ENCODE measurements at regions not wholly inside any gene's neighbourhood (a gene's known extent, or its start where the extent isn't known, plus 50 kb on each side); places are given as distances from the start of the nearest gene placed in this dataset.

GRCh38 chr12:111030800-111031199 lies 110.4 kb upstream of the MYL2 start:
- H3K27ac Mint-ChIP-seq = no peak overlapping the region
- no peak overlapping the region for H3K4me3 Mint-ChIP-seq
- peaks cover 76% of the 10 kb centered on the region for H3K27me3 Mint-ChIP-seq
- peaks cover 9% of the 10 kb centered on the region for H3K4me1 Mint-ChIP-seq
- CTCF ChIA-PET = interaction anchor here (1.9 kb wide), 1 partner anchor 241 kb away, joined by 4 read pairs; no protein-coding TSS in a partner anchor
- no peaks in the 10 kb centered on the region for H3K36me3 Mint-ChIP-seq
- no peaks in the 10 kb centered on the region for H3K9me3 Mint-ChIP-seq (ENCODE audit: low read depth)
- ATAC-seq = no peak
- no peak for DNase-seq

GRCh38 chr12:111029732-111030131 lies 109.4 kb upstream of the MYL2 start:
- H3K9me3 Mint-ChIP-seq (ENCODE audit: low read depth) = no peaks in the 10 kb centered on the region
- no peaks in the 10 kb centered on the region for H3K36me3 Mint-ChIP-seq
- no peak overlapping the region for H3K4me3 Mint-ChIP-seq
- ATAC-seq = no peak
- peaks cover 69% of the 10 kb centered on the region for H3K27me3 Mint-ChIP-seq
- no peak overlapping the region for H3K27ac Mint-ChIP-seq
- no peaks in the 10 kb centered on the region for H3K4me1 Mint-ChIP-seq
- DNase-seq = no peak
- CTCF ChIA-PET = interaction anchor here (1.9 kb wide), 1 partner anchor 242 kb away, joined by 4 read pairs; no protein-coding TSS in a partner anchor

DNA sequence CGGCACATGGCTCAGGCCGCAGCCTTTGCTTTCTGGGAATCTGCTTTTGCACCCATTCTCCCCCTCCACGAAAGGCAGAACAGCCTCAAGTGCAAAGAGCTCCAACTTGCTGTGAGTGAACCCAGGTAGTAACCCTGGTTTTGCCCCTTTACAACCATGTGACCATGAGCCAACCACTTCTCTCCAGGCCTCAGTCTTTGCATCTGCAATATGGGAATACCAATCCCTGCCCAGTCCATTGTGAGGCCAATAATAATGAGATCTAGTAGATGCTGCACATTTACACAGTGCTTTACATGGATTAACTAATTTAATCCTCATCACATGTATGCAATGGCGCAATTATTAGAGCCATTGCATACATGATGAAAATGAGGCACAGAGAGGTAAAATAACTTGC lies 108.9 kb upstream of the MYL2 start:
- Mint-ChIP-seq H3K36me3 (no peaks in the 10 kb centered on the region), H3K4me3 (no peak overlapping the region), H3K4me1 (no peaks in the 10 kb centered on the region), H3K27ac (no peak overlapping the region), H3K9me3 (ENCODE audit: low read depth) (no peaks in the 10 kb centered on the region), H3K27me3 (peaks cover 73% of the 10 kb centered on the region)
- DNase-seq (no peak), ATAC-seq (no peak)
- CTCF ChIA-PET = interaction anchor here (1.9 kb wide), 1 partner anchor 243 kb away, joined by 4 read pairs; no protein-coding TSS in a partner anchor

DNA sequence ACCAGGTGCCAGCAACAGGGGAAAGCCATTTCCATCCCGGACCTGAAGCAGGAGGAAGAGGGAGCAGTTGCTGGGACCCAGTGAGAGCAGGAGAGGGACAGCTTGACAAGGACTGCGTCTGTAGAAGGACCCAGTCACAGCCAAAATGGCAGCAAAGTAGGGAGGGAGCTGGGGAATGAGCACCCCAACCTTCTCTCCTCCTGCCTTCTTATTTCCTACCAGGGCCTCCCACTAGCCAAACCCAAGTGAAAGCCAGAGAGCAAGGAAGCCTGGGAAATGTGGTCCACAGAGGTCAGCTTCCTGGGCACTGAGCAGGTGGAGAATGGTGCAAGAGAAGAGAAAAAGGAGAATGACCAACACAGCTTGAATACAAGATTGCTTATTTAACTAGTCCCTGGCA lies 108.5 kb upstream of the MYL2 start:
- DNase-seq (no peak), ATAC-seq (no peak)
- H3K27me3 Mint-ChIP-seq = peaks cover 76% of the 10 kb centered on the region
- H3K4me1 Mint-ChIP-seq = no peaks in the 10 kb centered on the region
- no peaks in the 10 kb centered on the region for H3K36me3 Mint-ChIP-seq
- no peak overlapping the region for H3K27ac Mint-ChIP-seq
- no peak overlapping the region for H3K4me3 Mint-ChIP-seq
- no peaks in the 10 kb centered on the region for H3K9me3 Mint-ChIP-seq (ENCODE audit: low read depth)
- CTCF ChIA-PET = interaction anchor here (1.9 kb wide), 1 partner anchor 243 kb away, joined by 4 read pairs; no protein-coding TSS in a partner anchor

GRCh38 chr12:111027431-111027830 lies 107.1 kb upstream of the MYL2 start:
- CTCF ChIA-PET = interaction anchor here (1.6 kb wide), 1 partner anchor 147 kb away, joined by 4 read pairs; no protein-coding TSS in a partner anchor
- no peaks in the 10 kb centered on the region for H3K36me3 Mint-ChIP-seq
- H3K4me1 Mint-ChIP-seq = no peaks in the 10 kb centered on the region
- no peak overlapping the region for H3K4me3 Mint-ChIP-seq
- ATAC-seq (no peak), DNase-seq (no peak)
- H3K27ac Mint-ChIP-seq = no peak overlapping the region
- H3K27me3 Mint-ChIP-seq = peaks cover 66% of the 10 kb centered on the region
- no peaks in the 10 kb centered on the region for H3K9me3 Mint-ChIP-seq (ENCODE audit: low read depth)

DNA sequence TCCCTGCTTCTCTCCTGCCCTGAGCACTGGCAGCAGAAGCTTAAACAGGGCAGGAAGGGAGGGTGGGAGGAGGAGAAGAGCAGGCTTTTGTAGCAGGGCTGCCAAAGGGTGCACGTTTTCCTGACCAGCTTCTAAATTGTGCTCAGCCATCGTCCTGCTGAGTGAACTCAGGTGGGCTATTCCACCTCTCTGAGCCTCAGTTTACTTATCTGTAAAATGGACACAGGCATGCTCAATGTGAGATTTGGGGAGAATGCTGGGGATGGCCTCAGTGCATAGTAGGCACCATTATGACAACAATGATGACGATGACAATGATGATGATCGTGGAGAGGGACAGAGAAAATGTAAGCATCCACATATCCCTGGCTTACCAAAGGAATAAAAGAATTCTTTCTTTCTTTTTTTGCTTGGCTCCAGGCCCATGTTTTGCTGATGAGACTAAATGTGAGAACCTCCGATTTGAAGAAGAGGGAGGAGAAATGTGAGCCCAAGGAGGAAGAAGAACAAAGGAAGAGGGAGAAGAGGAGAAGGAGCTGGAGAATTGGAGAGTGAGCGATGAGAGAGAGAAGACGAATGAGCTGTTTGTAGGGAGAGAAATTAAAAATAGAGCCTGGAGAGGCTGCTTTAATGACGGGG lies 105.5 kb upstream of the MYL2 start:
- Mint-ChIP-seq H3K27ac (no peak overlapping the region), H3K36me3 (no peaks in the 10 kb centered on the region), H3K9me3 (ENCODE audit: low read depth) (no peaks in the 10 kb centered on the region), H3K4me1 (no peaks in the 10 kb centered on the region), H3K4me3 (no peak overlapping the region), H3K27me3 (peaks cover 51% of the 10 kb centered on the region)
- no peak for ATAC-seq
- no peak for DNase-seq
- CTCF ChIA-PET = interaction anchor here (1.6 kb wide), 1 partner anchor 148 kb away, joined by 4 read pairs; no protein-coding TSS in a partner anchor

DNA sequence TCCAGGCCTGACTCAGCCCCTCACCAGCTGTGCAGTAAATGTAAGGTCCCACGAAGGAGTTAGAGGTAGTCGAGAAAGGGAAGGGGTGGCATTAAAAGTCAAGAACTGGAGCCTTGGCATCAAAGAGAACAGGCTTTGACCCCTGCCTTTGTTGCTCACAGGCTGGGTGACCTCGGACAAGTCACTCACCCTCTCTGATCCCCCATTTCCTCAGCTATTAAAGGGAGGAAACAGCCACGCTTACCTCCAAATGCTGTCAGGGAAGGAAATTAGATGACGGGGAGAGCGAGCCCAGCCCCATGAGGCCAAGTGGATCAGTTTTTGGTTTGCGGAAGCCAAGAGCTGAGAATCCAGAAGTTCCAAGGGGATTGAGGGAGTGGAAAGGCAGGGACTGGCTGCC lies 104.9 kb upstream of the MYL2 start:
- Mint-ChIP-seq H3K27ac (no peak overlapping the region), H3K4me1 (no peaks in the 10 kb centered on the region), H3K36me3 (no peaks in the 10 kb centered on the region), H3K4me3 (no peak overlapping the region), H3K9me3 (ENCODE audit: low read depth) (no peaks in the 10 kb centered on the region), H3K27me3 (peaks cover 45% of the 10 kb centered on the region)
- CTCF ChIA-PET = no interaction called here
- DNase-seq = no peak
- ATAC-seq = no peak

DNA sequence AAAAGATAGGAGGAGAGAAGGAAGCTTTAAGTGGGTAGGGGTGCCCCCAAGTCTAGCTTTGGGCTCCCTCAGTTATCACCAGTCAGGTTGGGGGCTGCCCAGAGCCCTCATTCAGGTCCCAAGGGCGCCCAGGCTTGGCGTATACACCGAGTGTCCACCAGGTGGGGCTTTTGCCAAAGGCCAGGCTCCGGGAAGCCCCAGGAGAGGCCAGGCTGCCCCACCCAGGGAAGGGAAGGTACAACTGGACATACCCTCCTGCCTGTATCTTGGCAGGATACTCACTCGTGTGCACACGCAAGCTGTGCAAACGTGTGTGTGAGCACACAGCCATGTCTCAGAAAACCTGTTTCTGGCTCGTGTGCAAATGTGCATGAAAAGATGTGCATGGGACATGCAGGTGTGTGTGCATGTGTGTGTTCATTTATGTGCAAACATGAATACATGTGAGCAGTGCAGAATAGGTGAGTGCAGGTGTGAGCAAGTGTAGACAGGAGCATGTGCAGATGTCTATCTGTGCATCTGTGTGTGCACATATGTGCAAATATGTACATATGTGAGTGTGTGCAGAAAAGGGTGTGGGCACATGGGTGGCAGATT lies 103.9 kb upstream of the MYL2 start:
- Mint-ChIP-seq H3K27me3 (peaks cover 37% of the 10 kb centered on the region), H3K4me3 (no peak overlapping the region), H3K36me3 (no peaks in the 10 kb centered on the region), H3K27ac (no peak overlapping the region), H3K9me3 (ENCODE audit: low read depth) (no peaks in the 10 kb centered on the region), H3K4me1 (no peaks in the 10 kb centered on the region)
- peak; percentile 70 for ATAC-seq
- CTCF ChIA-PET = interaction anchor here (0.6 kb wide), 1 partner anchor 631 kb away, joined by 3 read pairs; no protein-coding TSS in a partner anchor
- DNase-seq = peak; percentile 57

GRCh38 chr12:111022386-111022785 lies 102.0 kb upstream of the MYL2 start:
- H3K4me1 Mint-ChIP-seq = no peaks in the 10 kb centered on the region
- CTCF ChIA-PET = no interaction called here
- H3K36me3 Mint-ChIP-seq = no peaks in the 10 kb centered on the region
- DNase-seq (no peak), ATAC-seq (no peak)
- H3K27ac Mint-ChIP-seq = no peak overlapping the region
- H3K27me3 Mint-ChIP-seq = peaks cover 30% of the 10 kb centered on the region
- no peaks in the 10 kb centered on the region for H3K9me3 Mint-ChIP-seq (ENCODE audit: low read depth)
- no peak overlapping the region for H3K4me3 Mint-ChIP-seq

- Mint-ChIP-seq H3K27me3 (peaks cover 19% of the 10 kb centered on the region), H3K36me3 (no peaks in the 10 kb centered on the region), H3K4me1 (no peaks in the 10 kb centered on the region), H3K9me3 (ENCODE audit: low read depth) (no peaks in the 10 kb centered on the region), H3K4me3 (no peak overlapping the region), H3K27ac (no peak overlapping the region)
- ATAC-seq = no peak
- CTCF ChIA-PET = interaction anchor here (1.3 kb wide), 1 partner anchor 10 kb away, joined by 5 read pairs; no protein-coding TSS in a partner anchor
- DNase-seq = no peak
Observed at GRCh38 chr12:111014547-111014946, 94.2 kb upstream of the MYL2 start.

GRCh38 chr12:111012918-111013317 lies 92.5 kb upstream of the MYL2 start:
- H3K36me3 Mint-ChIP-seq = no peaks in the 10 kb centered on the region
- peaks cover 17% of the 10 kb centered on the region for H3K27me3 Mint-ChIP-seq
- ATAC-seq (no peak), DNase-seq (no peak)
- H3K27ac Mint-ChIP-seq = no peak overlapping the region
- H3K4me1 Mint-ChIP-seq = no peaks in the 10 kb centered on the region
- no peak overlapping the region for H3K4me3 Mint-ChIP-seq
- CTCF ChIA-PET = no interaction called here
- no peaks in the 10 kb centered on the region for H3K9me3 Mint-ChIP-seq (ENCODE audit: low read depth)

DNA sequence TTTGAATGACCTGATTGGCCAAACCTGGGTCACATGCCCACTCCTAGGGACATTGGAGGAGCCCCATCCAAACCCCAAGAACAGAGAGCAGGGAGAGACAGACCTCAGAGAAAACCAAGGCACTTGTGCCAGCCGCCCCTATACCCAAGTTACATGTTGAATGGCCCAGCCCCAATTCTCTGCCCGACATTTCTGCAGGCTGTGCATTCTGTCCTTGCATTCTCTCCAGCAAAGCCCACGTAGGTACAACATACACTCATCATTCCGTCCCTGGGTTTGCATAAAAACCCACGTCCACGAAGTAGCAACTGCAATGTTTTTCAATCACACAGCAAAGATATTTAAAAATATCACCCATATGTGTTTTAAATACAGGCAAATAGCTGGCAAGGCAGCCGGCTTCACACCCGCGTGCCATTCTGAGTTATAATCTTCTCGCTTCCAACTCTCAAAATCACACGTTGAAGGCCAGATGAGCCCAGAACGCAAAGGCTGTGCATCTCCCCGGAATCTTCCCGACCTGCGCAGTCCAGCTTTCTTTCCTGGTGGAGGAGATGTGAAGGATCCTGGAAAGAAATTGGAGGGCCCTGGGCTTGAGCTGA lies 91.7 kb upstream of the MYL2 start:
- Mint-ChIP-seq H3K27ac (no peak overlapping the region), H3K36me3 (no peaks in the 10 kb centered on the region), H3K9me3 (ENCODE audit: low read depth) (no peaks in the 10 kb centered on the region), H3K4me1 (no peaks in the 10 kb centered on the region), H3K27me3 (peaks cover 17% of the 10 kb centered on the region), H3K4me3 (no peak overlapping the region)
- ATAC-seq (no peak), DNase-seq (no peak)
- CTCF ChIA-PET = no interaction called here

GRCh38 chr12:111010916-111011657 lies 90.7 kb upstream of the MYL2 start:
- Mint-ChIP-seq H3K9me3 (ENCODE audit: low read depth) (no peaks in the 10 kb centered on the region), H3K27ac (no peak overlapping the region), H3K4me3 (no peak overlapping the region), H3K4me1 (no peaks in the 10 kb centered on the region), H3K27me3 (peaks cover 18% of the 10 kb centered on the region), H3K36me3 (no peaks in the 10 kb centered on the region)
- CTCF ChIA-PET = no interaction called here
- ATAC-seq = no peak
- DNase-seq = no peak
